GM10248 (cell line): ENCODE measurements at regions not wholly inside any gene's neighbourhood (a gene's known extent, or its start where the extent isn't known, plus 50 kb on each side); places are given as distances from the start of the nearest gene placed in this dataset.

Experiments
- CTCF ChIA-PET: fragments of 300-600 bp; sonication (Branson Sonifier 250); formaldehyde crosslinking; extraction: SDS; loops from one replicate; lab custom pipeline; 2021; ENCODE audit warnings: antibody characterized with exemption; lab: Yijun Ruan, JAX
- POLR2A ChIA-PET: fragments of 350-650 bp; sonication (Branson Sonifier 250); formaldehyde crosslinking; extraction: SDS; loops from one replicate; lab custom pipeline; 2020; ENCODE audit warnings: antibody characterized with exemption; lab: Yijun Ruan, JAX
- DNase-seq: peaks from one replicate; pipeline ENCODE4 v3.0.0; 2012; ENCODE audit errors: extremely low spot score
- TF ChIP-seq, protein P1 (sequence below): IDR thresholded peaks from 2 replicates; pipeline ENCODE4 v1.5.1; 2012; ENCODE audit warnings: mild to moderate bottlenecking, low read depth; ENCODE audit errors: extremely low read depth, missing control alignments, control extremely low read depth

DNA sequence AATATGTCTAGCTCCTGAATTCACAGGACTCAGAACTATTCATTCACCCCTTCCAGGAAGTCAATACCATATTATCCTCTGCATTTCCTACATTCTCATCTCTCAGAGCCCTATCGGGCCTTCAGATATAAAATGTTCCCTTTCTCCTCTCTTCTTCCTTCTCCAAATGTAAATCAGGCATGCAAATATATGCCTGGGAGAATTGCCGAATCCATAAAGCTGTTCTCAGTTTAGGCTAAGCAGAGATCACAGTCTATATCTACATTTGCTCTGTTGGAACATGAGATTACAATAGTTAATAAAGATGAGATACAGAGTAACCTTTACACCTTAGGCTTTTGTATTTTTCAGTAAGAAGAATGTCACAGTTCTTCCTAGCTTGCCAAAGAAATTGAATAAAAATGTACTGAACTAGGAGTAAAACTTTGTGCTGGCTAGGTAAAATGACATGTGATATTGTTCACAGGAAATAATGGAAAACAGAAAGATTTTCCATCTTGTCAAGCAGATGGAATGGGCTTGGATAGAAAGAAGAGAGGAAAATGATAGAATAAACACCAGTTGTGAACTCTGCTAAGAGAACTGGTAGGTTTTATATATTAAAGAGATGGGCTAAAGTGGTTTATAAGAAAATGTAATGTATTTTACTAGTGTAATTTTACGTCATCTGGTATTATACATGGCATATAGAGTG lies 161.5 kb downstream of the NRIP1 start:
- TF ChIP-seq, protein P1, sequence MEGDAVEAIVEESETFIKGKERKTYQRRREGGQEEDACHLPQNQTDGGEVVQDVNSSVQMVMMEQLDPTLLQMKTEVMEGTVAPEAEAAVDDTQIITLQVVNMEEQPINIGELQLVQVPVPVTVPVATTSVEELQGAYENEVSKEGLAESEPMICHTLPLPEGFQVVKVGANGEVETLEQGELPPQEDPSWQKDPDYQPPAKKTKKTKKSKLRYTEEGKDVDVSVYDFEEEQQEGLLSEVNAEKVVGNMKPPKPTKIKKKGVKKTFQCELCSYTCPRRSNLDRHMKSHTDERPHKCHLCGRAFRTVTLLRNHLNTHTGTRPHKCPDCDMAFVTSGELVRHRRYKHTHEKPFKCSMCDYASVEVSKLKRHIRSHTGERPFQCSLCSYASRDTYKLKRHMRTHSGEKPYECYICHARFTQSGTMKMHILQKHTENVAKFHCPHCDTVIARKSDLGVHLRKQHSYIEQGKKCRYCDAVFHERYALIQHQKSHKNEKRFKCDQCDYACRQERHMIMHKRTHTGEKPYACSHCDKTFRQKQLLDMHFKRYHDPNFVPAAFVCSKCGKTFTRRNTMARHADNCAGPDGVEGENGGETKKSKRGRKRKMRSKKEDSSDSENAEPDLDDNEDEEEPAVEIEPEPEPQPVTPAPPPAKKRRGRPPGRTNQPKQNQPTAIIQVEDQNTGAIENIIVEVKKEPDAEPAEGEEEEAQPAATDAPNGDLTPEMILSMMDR, result no peak
- CTCF ChIA-PET, result interaction anchor here (1.4 kb wide), 1 partner anchor 13 kb away, joined by 3 read pairs; no protein-coding TSS in a partner anchor
- DNase-seq, result no peak
- POLR2A ChIA-PET, result no interaction called here

DNA sequence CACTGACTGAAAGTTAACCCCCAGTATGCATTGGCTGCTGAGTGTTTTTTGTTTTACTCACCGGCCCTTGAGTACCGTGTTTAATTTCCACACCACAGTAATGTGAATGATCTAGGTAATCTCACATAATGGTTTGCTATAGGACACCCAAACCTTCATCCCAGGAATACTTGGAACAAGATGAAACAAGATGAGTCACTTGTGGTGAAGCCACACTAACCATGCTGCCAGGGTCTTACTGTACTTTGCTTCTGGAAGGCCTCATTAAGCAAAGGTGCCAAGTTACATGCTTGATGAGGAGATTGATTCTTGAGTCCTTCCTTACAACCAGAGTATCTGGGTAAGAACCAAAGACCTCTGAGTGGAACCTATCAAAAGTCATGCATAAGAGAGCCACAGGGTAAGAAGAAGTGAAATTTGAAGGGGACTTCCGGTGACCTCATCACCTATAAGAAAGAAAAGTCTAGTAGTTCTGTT lies 163.3 kb downstream of the NRIP1 start:
- TF ChIP-seq, protein P1, result no peak
- peak; percentile 42 for DNase-seq
- POLR2A ChIA-PET, result no interaction called here
- CTCF ChIA-PET, result no interaction called here

DNA sequence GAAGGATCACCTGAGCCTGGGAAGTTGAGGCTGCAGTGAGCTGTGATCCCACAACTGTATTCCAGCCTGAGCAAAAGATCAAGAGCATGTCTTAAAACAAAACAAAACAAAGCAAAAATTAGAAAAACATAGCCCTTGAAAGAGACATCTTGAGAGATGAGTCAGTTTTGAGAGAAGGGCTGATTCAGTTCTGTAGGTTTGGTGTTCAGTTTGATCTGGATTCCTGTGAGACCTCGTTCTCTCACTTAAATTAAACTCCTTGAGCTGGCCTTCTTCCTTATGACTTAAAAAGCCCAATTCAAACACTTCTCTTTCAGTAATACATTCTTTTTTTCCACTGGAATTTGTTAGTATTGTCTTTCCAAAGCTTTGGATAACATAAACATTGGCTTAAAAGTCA lies 164.2 kb downstream of the NRIP1 start:
- POLR2A ChIA-PET, result no interaction called here

DNA sequence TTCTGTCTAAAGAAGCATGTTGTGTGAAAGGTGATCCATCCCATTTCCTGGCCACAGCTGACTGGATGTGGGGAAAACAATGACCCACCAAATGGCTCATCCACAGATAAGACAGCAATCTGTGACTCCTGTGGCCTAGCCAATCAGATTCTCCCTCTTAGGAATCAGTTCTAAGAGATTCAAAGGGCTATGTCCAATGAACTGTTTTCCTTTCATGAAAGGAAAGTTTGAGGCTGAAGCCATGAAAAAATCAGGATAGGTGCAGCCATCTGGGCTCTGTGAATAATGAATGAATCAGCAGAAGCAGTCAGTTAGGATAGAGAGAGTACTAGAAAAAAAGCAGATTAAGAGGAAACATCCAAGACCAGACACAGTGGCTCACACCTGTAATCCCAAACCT lies 164.7 kb downstream of the NRIP1 start:
- ChIA-PET POLR2A (no interaction called here), CTCF (interaction anchor here (0.9 kb wide), 1 partner anchor 13 kb away, joined by 3 read pairs; no protein-coding TSS in a partner anchor)

More for the DNA sequence above, 164.2 kb downstream of the NRIP1 start:
- DNase-seq, result no peak
- TF ChIP-seq, protein P1, result no peak
- CTCF ChIA-PET, result interaction anchor here (0.9 kb wide), 1 partner anchor 14 kb away, joined by 3 read pairs; no protein-coding TSS in a partner anchor

DNA sequence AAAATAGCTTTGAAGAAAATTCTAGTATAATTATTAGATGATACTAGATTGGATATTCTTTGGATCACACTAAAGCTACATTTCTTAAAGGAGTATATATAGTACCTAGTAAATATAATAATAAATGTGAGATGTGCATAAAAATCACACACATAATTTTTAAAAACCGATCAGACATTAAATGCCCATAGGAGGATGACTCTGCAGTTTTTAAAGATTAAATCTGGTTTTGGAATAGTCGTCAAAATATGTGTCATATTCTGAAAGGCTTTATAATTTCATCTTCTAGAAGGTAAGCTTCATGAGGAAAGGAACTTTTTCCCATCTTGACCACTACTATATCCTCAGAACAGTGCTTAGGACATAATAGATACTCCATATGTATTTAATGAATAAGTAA lies 169.0 kb downstream of the NRIP1 start:
- ChIA-PET CTCF (no interaction called here), POLR2A (no interaction called here)
- no peak for DNase-seq
- TF ChIP-seq, protein P1, result no peak

More for the DNA sequence above, 164.7 kb downstream of the NRIP1 start:
- no peak for DNase-seq
- TF ChIP-seq, protein P1, result no peak

DNA sequence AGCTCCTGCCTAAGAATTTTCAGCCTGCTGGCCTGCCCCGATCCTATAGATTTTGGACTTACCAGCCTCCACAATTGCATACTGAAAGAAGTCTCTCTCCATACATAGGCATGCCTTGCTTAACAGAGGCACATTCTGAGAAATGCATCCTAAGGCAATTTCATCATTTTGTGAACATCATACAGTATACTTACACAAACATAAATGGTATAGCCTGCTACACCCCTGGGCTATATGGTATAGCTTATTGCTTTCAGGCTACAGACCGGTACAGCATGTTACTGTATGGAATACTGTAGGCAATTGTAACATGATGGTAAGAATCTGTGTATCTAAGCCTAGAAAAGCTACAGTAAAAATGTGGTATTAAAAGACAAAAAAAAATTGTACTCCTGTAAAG lies 174.7 kb downstream of the NRIP1 start:
- TF ChIP-seq, protein P1, result no peak
- DNase-seq, result no peak
- CTCF ChIA-PET, result interaction anchor here (0.7 to 1.8 kb wide), 8 partner anchors 9 to 54 kb away, joined by 3 to 6 read pairs (median 4); no protein-coding TSS in a partner anchor
- POLR2A ChIA-PET, result no interaction called here
